HG03469 (cell line): ENCODE measurements at regions not wholly inside any gene's neighbourhood (a gene's known extent, or its start where the extent isn't known, plus 50 kb on each side); places are given as distances from the start of the nearest gene placed in this dataset.
A peak's percentile ranks its signal among the peaks of the same experiment; 100 is the strongest.

ENCODE experiments used
- ATAC-seq: cut with Tn5 transposase; IDR thresholded peaks from one replicate; pipeline ENCODE4 v1.9.1; 2021; ENCODE audit warnings: mild to moderate bottlenecking, moderate library complexity, moderate number of reproducible peaks; ENCODE audit not compliant: unreplicated experiment

DNA sequence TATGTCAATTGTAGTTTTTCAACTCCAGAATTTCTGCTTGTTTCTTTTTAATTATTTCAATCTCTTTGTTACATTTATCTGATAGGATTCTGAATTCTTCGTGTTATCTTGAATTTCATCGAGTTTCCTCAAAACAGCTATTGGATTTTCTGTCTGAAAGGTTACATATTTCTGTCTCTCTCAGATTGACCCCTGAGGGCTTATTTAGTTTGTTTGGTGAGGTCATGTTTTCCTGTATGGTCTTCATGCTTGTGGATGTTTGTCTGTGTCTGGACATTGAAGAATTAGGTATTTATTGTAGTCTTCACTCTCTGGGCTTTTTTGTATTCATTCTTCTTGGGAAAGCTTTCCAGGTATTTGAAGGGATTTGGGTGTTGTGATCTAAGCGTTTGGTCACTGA is 85.6 kb downstream of the SNAPC1 start:
- ATAC-seq = no peak

DNA sequence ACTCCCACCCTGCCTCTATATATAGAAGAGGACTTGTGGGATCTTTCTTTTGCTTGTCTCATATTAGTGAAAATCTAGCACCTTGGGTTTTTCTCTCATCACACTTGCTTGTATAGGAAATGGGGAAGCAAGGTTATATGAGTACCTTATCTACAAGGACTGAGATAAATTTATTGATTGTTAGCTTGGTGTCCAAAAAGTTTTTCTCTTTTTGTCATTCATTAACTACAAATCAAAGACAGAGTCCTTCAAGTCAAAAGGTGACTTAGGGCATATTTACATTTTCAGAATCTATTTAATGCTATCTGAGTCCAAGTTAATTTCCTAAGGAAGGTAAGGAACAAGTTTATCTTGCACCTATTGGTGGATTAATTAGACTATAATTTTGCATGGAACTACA is 92.7 kb downstream of the SNAPC1 start:
- ATAC-seq = no peak

DNA sequence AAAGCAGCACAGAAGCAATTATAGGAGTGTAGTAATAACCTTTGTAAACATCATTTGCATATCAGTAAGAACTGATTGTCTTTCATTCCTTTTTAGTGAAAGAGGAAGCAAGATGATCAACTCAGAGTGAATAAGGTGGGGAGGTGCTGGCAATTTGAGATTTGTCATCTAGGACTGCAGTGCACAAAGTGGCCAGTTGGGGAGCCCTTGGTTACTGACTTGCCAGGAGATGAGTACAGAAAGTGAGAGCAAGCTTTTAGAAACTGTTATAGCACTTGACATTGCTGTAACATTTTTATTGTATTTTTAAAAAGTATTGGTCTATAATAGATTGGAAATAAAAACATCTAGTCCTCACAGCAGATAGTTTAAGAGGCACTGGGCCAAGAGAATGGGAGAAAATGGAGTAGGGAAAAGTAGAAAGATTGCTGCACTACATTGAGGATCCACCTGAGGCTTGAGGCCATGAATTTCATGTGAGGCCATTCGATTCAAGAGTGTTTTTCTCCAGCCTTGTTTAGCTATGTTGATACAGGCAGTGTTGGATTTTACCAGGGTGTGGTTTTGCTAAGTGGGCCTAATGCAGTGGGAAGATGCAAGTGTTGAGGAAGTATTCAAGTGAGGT is 98.2 kb downstream of the SNAPC1 start:
- ATAC-seq = peak; percentile 94

DNA sequence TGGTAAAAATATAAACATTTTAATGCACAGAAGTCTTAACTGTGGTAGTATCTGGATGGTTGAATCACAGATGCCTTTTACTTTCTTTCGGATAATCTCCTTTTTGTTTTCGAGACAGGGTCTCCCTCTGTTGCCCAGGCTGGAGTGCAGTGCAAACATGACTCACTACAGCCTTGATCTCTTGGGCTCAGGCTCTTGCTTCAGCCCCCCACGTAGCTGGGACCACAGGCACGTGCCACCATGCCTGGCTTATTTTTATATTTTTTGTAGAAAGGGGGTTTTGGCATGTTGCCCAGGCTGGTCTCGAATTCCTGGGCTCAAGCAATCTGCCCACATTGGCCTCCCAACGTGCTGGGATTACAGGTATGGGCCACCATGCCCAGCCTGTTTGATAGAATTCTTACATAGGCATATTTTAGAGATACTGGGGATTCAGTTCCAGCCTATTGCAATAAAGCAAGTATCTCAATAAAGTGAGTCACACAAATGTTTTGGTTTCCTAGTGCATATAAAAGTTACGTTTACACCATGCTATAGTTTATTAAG is 99.2 kb downstream of the SNAPC1 start:
- ATAC-seq = no peak

DNA sequence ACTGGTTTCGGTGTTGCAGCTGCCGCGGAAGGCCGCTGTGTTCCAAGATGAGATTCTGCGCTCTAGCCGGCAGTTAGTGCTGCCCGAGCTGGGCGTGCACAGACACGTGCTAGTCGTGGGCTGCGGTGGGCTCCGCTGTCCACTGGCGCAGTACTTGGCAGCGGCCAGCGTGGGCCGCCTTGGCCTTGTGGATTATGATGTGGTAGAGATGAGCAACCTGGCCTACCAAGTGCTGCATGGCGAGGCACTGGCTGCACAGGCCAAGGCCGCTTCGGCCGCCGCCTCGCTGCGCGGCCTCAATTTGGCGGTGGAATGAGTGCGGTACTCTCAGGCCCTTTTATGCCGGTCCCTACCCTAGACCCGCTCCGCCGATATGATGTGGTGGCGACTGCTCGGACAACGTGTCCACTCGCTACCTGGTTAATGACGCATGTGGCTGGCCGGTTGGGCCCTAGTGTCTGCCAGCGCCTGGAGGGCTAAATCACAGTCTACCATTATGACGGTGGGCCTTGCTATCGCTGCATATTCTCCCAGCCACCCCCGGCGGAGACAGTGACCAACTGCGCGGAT is 102.2 kb downstream of the SNAPC1 start:
- no peak for ATAC-seq

DNA sequence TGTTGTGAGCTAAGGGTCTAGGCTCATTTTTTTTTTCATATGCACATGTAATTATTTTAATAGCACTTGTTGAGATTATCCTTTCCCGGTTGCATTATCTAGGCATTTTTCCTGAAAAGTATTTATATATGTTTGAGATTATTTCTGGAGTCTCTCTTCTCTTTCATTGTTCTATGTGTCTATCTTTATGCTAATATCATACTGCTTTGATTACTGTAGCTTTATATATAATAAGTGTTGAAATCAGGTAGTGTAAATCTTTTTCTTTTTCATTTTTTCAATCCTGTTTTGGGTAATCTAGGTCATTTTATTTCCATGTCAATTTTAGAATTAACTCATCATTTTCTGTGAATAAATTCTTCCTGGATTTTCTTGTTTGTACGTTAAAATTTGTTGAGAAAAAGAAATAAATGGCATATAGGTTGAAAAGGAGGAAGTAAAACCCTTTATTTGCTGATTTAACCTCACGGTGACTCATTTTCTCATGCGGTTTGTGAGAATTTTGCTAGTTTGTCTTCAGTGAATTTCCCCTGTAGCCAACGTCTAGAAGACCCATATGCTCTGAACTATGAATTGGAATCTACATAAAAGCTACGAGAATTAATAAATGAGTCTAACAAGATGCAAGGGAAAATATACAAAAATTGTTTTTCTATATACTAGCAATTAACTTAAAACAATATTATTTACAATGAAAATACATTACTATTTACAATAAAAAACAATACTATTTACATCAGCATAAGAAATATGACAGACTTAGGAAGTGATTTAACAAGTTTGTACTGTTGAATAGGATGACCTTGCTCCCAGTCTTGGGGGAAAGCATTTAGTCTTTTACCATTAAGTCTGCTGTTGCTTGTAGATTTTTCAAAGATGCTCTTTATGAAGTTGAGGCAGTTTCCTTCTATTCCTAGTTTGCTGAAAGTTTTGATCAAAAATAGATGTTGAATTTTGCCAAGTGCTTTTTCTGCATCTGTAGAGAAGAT is 105.0 kb downstream of the SNAPC1 start:
- ATAC-seq = peak; percentile 91

DNA sequence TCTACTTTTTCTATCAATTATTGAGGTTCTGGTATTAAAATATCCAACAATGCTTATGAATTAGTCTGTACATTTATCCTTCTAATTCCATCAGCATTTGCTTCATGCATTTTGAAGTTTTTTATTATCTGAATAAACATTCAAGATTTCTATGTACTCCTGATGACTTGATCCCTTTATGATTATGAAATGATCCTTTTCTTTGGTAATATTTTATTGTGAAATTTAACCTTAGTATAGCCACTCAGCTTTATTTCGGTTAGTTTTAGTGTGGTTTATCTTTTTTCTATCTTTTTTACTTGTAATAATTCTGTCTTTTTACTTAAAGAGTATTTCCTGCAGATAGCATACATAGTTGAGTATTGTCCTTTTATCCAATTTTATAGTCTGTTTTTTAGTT is 106.6 kb downstream of the SNAPC1 start:
- no peak for ATAC-seq

DNA sequence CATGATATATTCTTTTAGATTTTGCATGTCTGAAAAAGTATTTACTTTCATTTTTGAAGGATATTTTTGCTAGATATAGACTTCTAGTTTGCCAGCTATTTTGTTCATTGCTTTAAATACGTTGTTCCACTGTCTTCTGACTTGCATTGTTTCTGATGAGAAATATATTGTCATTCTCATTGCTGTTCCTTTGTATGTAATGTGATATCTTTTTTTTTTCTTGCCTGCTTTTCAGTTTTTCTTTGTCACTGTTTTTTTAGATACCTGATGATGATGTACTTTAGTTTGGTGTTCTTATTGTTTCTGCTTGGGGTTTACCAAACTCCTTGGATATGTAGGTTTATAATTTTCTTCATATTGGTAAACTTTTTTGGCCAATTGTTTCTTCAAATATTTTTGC is 107.9 kb downstream of the SNAPC1 start:
- ATAC-seq = no peak

DNA sequence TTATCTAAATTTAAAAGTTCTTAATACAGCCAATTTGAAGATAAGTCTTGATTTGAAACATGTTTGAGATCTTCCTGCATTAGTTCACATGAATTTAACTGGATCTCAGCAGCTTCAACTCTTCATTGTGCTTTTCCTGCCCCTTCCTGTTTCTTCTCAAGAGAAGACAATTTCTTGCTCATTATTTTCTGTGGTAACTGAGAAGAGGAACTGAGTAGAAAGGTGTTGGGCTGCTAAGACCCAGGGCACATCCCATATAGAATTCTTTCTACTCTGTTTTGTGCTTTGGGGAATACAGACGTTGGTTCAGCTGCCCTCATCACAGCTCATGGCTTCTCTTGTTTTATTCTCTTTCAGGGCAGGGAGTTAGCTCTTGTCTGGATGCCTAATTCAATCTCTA is 110.2 kb downstream of the SNAPC1 start:
- ATAC-seq = peak; percentile 95

DNA sequence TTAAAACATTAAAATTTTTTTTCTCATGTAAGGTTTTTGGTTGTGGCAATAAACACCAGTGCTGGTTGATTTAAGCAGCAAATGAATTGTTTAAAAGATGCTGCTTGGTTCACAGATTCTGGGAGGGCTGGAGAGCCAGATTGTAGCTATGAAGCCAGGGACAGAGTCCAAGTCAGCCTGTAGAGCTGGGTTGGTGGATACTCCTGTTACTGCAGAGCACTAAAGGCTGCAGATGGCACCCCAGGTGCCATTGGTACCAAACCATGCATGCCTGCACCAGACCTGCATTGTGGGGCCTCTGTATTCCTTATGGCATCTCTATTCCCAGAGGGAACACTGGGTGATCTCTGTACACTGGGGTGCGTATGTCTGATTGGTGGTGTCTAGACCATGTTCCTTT is 113.3 kb downstream of the SNAPC1 start:
- ATAC-seq = no peak

DNA sequence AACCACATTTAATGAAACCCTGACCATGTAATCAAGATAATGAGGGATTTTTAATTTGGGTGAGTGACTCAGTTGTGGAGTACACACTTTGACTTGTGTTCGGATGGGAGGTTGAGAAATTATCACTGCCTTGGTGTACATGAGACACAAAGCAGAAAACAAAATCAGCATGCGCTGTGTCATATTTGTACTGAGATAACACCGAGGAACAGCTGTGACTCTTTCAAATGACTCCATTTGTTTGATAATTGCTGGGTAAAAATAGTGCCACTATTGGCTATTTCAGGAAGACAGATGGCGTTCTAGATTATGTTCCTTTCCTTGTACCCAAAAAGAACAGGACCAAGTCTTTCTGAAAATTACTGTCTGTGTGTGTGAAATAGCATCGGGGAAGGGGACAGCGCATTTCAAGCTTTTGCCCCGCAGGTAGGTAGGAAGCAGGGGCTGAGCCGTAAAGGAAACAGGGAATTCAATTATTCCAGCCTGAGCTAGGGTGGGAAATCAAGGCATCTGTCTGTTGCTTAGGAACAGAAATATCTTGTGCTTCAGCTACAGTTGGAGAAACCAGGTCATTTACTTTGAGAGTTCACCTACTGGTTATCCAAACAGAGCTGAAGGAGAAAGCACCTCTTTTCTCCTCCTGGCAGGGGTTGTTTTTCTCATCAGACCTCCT is 114.3 kb downstream of the SNAPC1 start:
- no peak for ATAC-seq

DNA sequence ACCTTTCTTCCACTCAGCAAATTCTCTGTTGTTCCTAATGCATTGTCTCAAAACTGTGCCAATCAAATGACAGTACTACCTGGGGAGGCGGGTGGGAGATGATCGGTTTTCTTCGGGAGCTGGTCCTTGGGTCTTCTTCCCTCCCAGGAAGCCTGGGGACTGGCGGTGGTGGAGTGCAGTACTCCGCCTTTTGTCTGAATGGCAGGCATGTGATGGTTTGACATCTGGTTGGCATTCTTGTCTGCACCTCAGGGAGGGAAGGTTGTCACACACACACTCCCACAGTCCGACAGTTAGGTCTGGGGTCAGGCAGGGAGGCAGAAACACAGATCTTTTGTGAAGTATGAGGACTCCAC is 114.8 kb downstream of the SNAPC1 start:
- ATAC-seq = no peak

DNA sequence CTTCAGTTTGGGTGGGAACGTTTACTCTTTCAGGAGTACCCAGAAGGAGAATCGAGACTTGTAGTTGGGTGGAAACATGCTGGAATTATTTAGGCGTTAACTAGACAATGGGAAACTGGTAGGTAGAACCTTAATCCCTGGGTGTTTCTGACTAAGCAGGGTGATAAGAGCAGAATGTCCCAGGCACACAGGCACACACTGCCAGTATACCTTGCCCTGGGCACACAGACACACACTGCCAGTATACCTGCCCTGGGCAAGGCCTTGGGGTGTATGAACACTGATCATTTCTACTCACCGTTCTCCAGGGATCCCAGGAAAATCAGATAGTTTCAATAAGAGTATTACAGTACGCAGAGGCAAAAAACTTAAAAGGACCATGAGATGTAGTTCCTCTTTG is 115.5 kb downstream of the SNAPC1 start:
- no peak for ATAC-seq

DNA sequence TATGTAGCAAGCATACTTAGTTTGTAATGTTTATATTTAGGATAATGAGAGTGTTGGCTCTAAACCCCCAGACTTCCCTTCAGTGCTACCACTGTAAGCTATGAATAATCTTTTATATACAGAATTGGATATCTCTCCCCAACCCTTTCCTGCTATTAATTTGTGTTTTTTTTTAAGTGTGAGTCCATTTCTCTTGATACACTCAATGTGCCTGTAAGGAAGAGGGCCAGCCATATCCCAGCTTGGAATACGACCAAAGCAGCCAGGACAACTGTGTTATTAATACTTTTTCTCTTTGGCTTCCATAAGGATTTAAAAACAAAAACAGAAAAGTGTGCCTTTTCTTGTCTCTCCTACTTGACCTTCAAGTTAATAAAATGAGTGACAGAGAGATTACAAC is 116.7 kb downstream of the SNAPC1 start:
- no peak for ATAC-seq

DNA sequence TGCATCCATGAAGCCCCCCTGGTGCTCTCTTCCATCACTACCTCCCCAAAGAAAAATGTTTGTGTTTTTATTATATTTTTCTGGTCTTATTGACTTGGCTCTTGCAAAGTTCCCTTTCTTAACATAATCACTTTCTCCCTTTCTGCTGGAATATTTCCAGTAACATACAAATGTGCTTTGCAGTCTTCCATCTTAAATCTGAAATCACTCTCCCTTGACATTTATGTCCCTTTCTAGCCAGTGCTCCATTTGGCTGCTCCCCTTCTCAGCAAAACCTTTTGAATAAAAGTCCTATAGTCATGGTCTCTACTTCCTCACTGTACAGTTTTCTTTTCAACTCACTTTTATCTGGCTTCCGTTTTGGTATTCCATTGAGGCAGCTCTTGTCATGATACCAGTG is 118.8 kb downstream of the SNAPC1 start:
- ATAC-seq = no peak

DNA sequence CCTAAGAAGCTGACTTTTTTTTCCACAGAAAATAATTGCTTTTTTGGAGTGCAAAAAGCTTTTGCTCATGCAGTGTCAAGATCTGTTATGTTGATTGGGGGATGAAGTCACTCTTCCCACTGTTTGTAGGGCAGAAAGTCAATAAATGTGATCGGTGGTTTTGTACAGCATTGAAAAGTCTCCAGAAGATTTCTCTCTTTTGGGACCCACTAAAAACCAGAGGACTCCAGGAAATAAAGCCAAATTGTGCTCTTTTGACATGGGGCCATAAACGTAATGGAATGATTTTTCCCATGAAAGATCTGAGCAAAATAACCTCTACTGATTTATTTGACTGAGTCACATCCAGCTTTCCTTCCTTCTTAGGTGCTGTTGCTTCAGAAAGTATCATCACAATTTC is 122.5 kb downstream of the SNAPC1 start:
- no peak for ATAC-seq

DNA sequence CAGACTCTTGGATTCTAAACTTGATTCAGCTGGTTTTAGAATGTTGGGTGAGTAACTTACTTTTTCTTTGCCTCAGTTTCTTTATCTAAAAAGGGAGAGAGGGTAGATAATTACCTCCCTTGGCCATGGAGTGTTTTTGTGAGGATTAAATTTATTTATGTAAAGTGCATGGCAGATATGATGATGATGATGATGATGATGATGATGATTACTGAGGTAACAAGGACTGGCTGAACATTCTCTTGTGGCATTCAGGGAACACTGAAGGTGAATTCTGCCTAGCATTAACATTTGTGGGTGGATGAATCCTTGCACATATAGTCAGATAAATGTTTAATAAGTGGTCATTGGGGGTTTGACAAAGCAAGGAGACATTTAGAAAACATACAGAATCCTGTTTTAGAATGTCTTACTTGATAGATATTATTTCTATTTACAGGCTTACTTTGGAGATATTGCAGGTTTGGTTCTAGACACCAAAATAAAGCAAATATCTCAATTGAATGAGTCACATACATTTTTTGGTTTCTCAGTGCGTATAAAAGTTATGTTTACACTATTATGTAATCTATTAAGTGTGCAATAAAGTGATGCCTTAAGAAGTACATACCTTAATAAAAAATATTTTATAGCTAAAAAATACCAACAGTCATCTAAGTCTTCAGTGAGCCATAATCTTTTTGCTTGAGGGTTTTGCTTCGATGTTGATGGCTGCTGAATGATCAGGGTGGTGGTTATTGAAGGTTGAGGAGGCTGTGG is 123.2 kb downstream of the SNAPC1 start:
- no peak for ATAC-seq

DNA sequence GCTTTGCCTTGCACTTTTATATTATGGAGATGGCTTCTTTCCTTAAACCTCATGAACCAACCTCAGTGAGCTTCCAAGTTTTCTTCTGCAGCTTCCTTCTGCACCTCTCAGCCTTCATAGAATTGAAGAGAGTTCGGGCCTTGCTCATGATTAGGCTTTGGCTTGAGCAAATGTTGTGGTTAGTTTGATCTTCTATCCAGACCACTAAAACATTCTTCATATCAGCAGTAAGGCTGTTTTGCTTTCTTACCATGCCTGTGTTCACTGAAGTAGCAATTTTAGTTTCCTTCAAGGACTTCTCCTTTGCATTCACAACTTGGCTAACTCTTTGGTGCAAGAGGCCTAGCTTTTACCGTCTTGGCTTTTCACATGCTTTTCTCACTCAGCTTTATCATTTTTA is 125.4 kb downstream of the SNAPC1 start:
- no peak for ATAC-seq

DNA sequence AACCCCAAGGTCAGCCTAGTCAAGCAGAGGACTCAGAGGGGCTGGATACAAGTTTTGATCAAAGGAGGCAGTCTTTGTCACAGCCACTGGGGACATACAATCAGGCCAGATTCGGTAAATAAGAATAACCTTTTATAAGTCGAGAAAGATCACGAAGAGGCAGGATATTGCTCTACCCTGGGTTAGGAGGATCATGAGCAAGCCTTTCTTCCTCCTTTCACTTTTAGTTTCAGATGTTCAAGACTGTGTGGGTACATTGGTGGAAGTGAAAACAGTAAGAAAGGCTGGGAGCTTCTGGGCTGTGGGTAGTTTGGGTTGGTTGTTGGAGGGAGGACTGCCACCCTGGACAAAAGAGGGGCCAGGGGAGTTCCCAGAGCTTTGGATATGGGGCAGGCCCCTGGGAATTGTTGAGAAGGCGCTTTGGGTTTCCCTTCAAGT is 127.7 kb downstream of the SNAPC1 start:
- ATAC-seq = peak; percentile 98

DNA sequence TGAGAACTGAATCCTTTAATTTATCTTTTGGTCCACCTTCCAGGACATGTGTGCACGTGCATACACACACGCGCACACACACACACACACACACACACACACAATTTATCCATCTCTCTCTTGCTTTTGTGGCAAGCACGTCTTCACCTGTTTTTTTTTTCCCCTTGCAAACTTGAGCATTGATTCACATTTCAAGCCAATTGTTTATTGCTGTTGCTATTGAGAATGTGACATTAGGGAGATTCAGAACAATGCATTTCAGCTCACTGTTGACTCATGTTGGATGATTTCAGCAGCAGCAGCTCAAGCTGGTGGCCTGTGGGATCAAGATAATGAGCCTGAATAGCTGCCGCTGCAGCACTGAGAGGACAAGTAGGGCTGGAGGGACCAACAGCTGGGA is 128.9 kb downstream of the SNAPC1 start:
- no peak for ATAC-seq
